LNCaP clone FGC (cell line): ENCODE measurements at regions not wholly inside any gene's neighbourhood (a gene's known extent, or its start where the extent isn't known, plus 50 kb on each side); places are given as distances from the start of the nearest gene placed in this dataset.

Experiments used
- DNase-seq: peaks from one replicate; pipeline ENCODE4 v3.0.0-alpha.2; 2011; ENCODE audit warnings: low read depth
- H3K4me3 ChIP-seq: 2 replicates; pipeline ENCODE4 v1.5.1; 2011; ENCODE audit warnings: mild to moderate bottlenecking, low read depth, low read length, control low read depth
- TF ChIP-seq, protein P1 (sequence below): IDR thresholded peaks from 2 replicates; pipeline ENCODE4 v1.5.1; 2012; ENCODE audit warnings: mild to moderate bottlenecking; ENCODE audit not compliant: control insufficient read depth, insufficient read depth; ENCODE audit errors: extremely low read depth

DNA sequence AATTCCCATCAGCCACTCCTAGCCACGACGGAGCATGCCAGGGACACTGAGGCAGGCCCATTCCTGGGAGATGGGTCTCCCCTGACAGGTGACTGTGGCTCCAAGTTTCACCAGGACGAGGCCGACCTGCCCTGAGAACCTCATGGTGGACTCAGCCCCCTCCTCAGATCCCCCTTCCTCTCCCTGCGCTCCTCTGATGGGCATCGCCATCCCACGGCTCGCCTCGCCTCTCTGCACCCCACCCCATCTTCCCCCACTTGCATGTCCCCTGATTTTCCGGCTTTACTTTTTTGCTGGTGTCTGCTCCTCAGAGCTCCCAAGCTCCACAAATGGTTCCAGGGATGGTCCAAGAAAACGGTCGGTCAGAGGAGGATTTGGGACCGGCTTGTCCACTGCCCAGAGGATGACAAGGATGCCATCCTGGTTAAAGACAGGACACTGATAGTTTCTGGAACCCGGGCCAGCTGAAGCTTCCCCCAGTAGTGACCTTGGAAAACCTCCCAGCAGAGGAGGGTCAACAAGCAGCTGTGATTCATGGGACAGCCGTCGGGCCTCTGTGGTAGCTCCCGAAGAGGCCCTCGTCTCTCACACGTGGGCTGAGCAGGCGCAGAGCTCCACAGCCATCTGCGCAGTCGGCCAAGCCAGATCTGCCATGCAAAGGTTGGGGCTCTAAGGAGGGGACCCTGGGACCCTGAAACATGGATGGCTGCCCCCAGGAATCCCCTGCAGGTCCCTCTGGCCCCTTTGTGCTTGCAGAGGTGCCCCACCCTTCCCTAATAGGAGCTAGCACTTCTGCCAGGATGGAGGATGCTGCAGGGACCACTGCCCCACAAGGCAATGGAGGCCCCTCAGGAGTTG is 87.8 kb upstream of the SLC66A3 start:
- TF ChIP-seq, protein P1, sequence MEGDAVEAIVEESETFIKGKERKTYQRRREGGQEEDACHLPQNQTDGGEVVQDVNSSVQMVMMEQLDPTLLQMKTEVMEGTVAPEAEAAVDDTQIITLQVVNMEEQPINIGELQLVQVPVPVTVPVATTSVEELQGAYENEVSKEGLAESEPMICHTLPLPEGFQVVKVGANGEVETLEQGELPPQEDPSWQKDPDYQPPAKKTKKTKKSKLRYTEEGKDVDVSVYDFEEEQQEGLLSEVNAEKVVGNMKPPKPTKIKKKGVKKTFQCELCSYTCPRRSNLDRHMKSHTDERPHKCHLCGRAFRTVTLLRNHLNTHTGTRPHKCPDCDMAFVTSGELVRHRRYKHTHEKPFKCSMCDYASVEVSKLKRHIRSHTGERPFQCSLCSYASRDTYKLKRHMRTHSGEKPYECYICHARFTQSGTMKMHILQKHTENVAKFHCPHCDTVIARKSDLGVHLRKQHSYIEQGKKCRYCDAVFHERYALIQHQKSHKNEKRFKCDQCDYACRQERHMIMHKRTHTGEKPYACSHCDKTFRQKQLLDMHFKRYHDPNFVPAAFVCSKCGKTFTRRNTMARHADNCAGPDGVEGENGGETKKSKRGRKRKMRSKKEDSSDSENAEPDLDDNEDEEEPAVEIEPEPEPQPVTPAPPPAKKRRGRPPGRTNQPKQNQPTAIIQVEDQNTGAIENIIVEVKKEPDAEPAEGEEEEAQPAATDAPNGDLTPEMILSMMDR = no peak
- no peak overlapping the region for H3K4me3 ChIP-seq
- DNase-seq = no peak

DNA sequence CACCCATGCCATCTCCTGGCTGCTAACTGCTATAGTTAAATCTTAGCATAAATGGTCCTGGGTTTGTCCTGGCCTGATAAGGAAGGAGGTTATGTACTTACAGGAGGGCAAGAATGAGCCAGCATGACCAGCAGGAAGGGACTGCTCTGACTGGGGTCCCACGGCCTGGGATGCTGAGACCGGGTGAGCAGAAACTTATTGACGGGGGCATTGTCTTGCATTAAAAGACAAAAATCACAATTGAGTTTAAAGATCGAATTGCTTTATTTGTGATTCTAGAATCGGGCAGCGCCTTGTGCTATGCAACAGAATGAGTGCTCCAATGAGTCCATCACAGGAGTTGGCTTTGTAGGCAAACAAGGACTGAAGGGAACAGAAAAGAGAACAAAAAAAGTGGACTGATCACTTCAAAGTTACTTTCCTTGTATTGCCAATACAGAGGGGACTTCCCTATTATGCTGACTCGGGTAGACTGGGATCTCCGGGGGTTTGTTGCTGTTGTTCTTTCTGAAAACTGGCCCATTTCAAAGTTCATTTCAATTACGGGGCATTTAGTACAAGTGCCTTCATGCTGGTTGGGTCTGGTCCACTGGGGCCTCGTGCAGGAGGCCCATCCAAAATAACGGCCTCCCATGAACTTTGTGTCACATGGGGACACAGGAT is 87.1 kb upstream of the SLC66A3 start:
- H3K4me3 ChIP-seq = no peak overlapping the region
- TF ChIP-seq, protein P1 = no peak
- DNase-seq = no peak

DNA sequence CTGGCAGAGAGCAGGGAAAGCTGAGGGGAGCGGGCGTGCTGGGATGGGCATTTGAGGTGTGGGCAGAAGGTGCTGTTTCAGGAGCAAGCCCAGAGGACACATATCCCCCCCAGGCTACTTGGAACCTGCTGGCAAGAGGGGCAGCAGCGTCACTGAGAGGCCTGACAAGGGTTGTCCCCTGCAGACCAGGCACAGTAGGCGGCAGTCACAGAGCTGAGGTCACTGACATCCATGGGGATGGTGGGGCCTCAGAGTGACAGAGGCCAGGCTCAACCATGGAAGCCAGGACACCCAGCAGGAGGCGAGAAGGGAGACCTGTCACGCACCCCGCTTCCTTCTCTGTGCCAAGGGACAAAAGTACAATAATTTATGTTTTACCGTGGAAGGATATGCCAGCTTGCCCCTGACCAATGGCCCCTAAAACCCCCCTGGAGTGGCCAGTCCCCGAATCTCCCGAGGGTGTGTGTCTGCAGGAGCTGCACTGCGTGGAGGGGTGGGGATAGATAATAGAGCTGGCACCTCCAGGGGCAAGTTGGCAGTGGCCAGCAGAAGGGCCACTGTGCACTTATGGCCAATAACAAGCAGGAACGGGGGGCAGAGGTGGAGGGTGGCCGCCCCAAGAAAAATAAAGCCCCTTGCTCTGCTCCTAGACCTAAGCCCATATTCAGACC is 86.3 kb upstream of the SLC66A3 start:
- no peak for DNase-seq
- TF ChIP-seq, protein P1 = no peak

DNA sequence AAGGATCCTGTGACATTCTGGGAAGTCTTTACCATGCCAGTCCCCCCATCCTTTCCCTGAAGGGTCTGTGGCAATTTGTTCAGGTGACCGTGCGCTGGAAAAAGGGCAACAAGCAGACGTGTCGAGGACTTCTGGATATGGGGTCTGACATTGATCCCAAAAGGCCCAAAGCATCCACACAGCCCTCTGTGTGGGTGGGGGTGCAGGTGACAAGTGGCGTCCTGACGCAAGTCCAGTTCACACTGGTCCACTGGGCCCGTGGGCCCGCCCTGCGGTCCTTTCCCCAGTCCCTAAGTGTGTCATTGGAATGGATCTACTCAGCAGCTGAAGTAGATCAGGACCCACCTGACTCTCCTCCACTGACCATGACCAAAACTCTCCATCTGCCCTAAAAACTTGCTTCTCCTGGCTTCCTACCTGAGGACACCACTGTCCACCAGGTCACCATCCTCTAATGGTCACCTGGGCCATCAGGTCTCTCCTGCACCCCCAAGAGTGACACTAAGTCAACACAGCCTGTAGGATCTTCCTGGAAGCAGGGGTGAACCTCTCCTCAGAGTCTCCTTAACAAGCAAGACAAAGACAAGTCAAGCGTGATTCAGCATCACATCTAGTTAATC is 85.6 kb upstream of the SLC66A3 start:
- no peak for DNase-seq

More for the DNA sequence above, 86.3 kb upstream of the SLC66A3 start:
- no peak overlapping the region for H3K4me3 ChIP-seq

DNA sequence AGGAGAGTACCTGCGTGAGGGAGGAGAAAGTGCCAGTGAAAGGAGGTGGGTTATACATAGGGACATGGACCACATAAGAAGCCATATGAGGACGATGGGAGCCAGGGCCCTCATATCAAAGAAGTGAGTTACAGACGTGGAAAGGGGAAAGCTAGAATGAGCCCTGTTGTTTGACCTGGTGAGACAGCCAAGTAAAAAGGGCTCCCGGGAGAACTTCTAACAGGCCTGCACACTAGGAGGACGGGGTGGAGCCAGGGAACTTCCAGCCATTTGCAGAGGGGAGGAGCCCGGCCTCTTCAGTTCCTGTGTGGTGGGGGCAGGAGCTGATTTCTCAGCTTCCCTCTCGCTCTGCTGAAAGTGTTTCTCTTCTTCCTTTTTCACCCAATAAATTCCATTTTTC is 84.1 kb upstream of the SLC66A3 start:
- TF ChIP-seq, protein P1 = no peak

More for the DNA sequence above, 85.6 kb upstream of the SLC66A3 start:
- TF ChIP-seq, protein P1 = no peak
- H3K4me3 ChIP-seq = no peak overlapping the region

DNA sequence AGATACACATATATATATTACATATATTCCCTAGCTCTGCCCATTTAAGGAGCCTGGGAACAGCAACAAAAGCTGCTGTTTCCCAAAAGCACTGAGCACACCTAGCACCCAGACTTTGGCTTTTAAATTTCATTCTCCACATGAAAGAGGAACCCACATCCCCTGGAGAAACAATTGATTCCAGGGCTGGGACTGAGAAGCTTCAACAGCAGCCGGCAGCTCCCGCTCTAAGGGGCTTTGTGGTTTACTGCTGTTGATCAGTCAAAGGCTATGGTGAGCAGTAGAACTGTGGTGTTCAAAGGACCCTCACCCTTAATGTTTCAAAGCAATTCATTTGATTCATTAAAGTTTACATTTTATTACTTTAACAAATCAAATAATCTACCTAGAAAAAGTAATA is 83.3 kb upstream of the SLC66A3 start:
- DNase-seq = no peak

More for the DNA sequence above, 84.1 kb upstream of the SLC66A3 start:
- no peak for DNase-seq
- H3K4me3 ChIP-seq = no peak overlapping the region

More for the DNA sequence above, 83.3 kb upstream of the SLC66A3 start:
- TF ChIP-seq, protein P1 = no peak
- H3K4me3 ChIP-seq = no peak overlapping the region
